Astrocyte (in vitro differentiated cells and primary cell): ENCODE measurements at regions not wholly inside any gene's neighbourhood (a gene's known extent, or its start where the extent isn't known, plus 50 kb on each side); places are given as distances from the start of the nearest gene placed in this dataset.

Experiments
- DNase-seq: peaks from one replicate; pipeline ENCODE4 v3.0.0-alpha.2; 2010; ENCODE audit warnings: low read depth
- FAIRE-seq: peaks from 2 replicates; lab custom pipeline; 2011; peaks lifted over from hg19 to GRCh38; lab: Jason Lieb, UNC
- H2AFZ ChIP-seq: 2 replicates; pipeline ENCODE4 v1.6.0; 2012; ENCODE audit warnings: low read depth, low read length, inconsistent platforms
- H3K27ac ChIP-seq: 2 replicates; pipeline ENCODE4 v1.5.1; 2011; ENCODE audit warnings: low read depth, low read length, inconsistent platforms
- H3K27me3 ChIP-seq: 2 replicates; pipeline ENCODE4 v1.6.0; 2011; ENCODE audit warnings: low read length, inconsistent platforms; ENCODE audit not compliant: insufficient read depth
- H3K36me3 ChIP-seq: 2 replicates; pipeline ENCODE4 v1.5.1; 2011; ENCODE audit warnings: low read length, inconsistent platforms; ENCODE audit not compliant: insufficient read depth
- H3K4me1 ChIP-seq: 2 replicates; pipeline ENCODE4 v1.5.1; 2011; ENCODE audit warnings: low read length, inconsistent platforms; ENCODE audit not compliant: insufficient read depth
- H3K4me2 ChIP-seq: 2 replicates; pipeline ENCODE4 v1.6.0; 2012; ENCODE audit warnings: low read length, inconsistent platforms
- H3K4me3 ChIP-seq: 2 replicates; pipeline ENCODE4 v1.5.1; 2011; ENCODE audit warnings: low read depth, mild to moderate bottlenecking, low read length, inconsistent platforms; ENCODE audit not compliant: insufficient read depth
- H3K79me2 ChIP-seq: 2 replicates; pipeline ENCODE4 v1.6.0; 2012; ENCODE audit warnings: mild to moderate bottlenecking, low read length, inconsistent platforms; ENCODE audit not compliant: insufficient read depth
- H3K9ac ChIP-seq: 2 replicates; pipeline ENCODE4 v1.6.0; 2012; ENCODE audit warnings: mild to moderate bottlenecking, low read length, inconsistent platforms
- H3K9me3 ChIP-seq: 2 replicates; pipeline ENCODE4 v1.5.1; 2012; ENCODE audit warnings: low read depth, mild to moderate bottlenecking, low read length, inconsistent platforms; ENCODE audit not compliant: insufficient read depth
- H4K20me1 ChIP-seq: 2 replicates; pipeline ENCODE4 v1.6.0; 2012; ENCODE audit warnings: low read length, inconsistent platforms; ENCODE audit not compliant: insufficient read depth
- H3K27ac Mint-ChIP-seq: one replicate; pipeline ENCODE4 v1.8.0; 2021; ENCODE audit warnings: mild to moderate bottlenecking, mixed read lengths; ENCODE audit not compliant: unreplicated experiment
- H3K27me3 Mint-ChIP-seq: one replicate; pipeline ENCODE4 v1.8.0; 2021; ENCODE audit warnings: low read depth, mixed read lengths; ENCODE audit not compliant: unreplicated experiment
- H3K36me3 Mint-ChIP-seq: one replicate; pipeline ENCODE4 v1.8.0; 2021; ENCODE audit warnings: low read depth, mixed read lengths; ENCODE audit not compliant: unreplicated experiment
- H3K4me1 Mint-ChIP-seq: one replicate; pipeline ENCODE4 v1.8.0; 2021; ENCODE audit warnings: low read depth, mixed read lengths; ENCODE audit not compliant: unreplicated experiment
- H3K4me3 Mint-ChIP-seq: one replicate; pipeline ENCODE4 v1.8.0; 2021; ENCODE audit warnings: mild to moderate bottlenecking, moderate library complexity, mixed read lengths; ENCODE audit not compliant: unreplicated experiment
- H3K9me3 Mint-ChIP-seq: one replicate; pipeline ENCODE4 v1.8.0; 2021; ENCODE audit warnings: mild to moderate bottlenecking, mixed read lengths; ENCODE audit not compliant: unreplicated experiment
- CTCF ChIP-seq: IDR thresholded peaks from 2 replicates; pipeline ENCODE4 v1.5.1; 2011; ENCODE audit warnings: low read depth, mild to moderate bottlenecking, inconsistent platforms, low read length, moderate library complexity; ENCODE audit not compliant: insufficient read depth
- EZH2 ChIP-seq: IDR thresholded peaks from 2 replicates; pipeline ENCODE4 v1.6.1; 2012; ENCODE audit warnings: mild to moderate bottlenecking, low read length, inconsistent platforms; ENCODE audit not compliant: insufficient read depth

- Mint-ChIP-seq H3K27ac (no peak overlapping the region), H3K4me3 (no peak overlapping the region), H3K4me1 (no peaks in the 10 kb centered on the region), H3K36me3 (no peaks in the 10 kb centered on the region), H3K9me3 (no peaks in the 10 kb centered on the region), H3K27me3 (no peaks in the 10 kb centered on the region)
- FAIRE-seq = no peak
- Histone ChIP-seq H3K27me3 (no peaks in the 10 kb centered on the region), H3K79me2 (no peaks in the 10 kb centered on the region), H3K4me1 (no peaks in the 10 kb centered on the region), H4K20me1 (no peaks in the 10 kb centered on the region), H3K4me3 (no peak overlapping the region), H3K9ac (no peak overlapping the region), H3K9me3 (no peaks in the 10 kb centered on the region), H2AFZ (no peak overlapping the region), H3K36me3 (no peaks in the 10 kb centered on the region), H3K27ac (no peak overlapping the region), H3K4me2 (no peak overlapping the region)
- TF ChIP-seq CTCF (no peak), EZH2 (no peak)
- DNase-seq = no peak
Measured at GRCh38 chr6:54776891-54777290, 69.7 kb upstream of the FAM83B start.

- Histone ChIP-seq H3K27ac (no peak overlapping the region), H3K4me2 (no peak overlapping the region), H2AFZ (no peak overlapping the region), H3K36me3 (no peaks in the 10 kb centered on the region), H3K79me2 (no peaks in the 10 kb centered on the region), H3K9ac (no peak overlapping the region), H3K27me3 (no peaks in the 10 kb centered on the region), H3K9me3 (no peaks in the 10 kb centered on the region), H3K4me3 (no peak overlapping the region), H4K20me1 (no peaks in the 10 kb centered on the region), H3K4me1 (no peaks in the 10 kb centered on the region)
- Mint-ChIP-seq H3K27ac (no peak overlapping the region), H3K27me3 (no peaks in the 10 kb centered on the region), H3K4me1 (no peaks in the 10 kb centered on the region), H3K36me3 (no peaks in the 10 kb centered on the region), H3K4me3 (no peak overlapping the region), H3K9me3 (no peaks in the 10 kb centered on the region)
- TF ChIP-seq CTCF = no peak
- TF ChIP-seq EZH2 = no peak
- no peak for FAIRE-seq
- DNase-seq = no peak
Measured at GRCh38 chr6:54778731-54779130, 67.8 kb upstream of the FAM83B start.

GRCh38 chr6:54784011-54784410 is 62.6 kb upstream of the FAM83B start:
- TF ChIP-seq CTCF = no peak
- TF ChIP-seq EZH2 = no peak
- DNase-seq (no peak), FAIRE-seq (no peak)
- Histone ChIP-seq H3K27ac (no peak overlapping the region), H2AFZ (no peak overlapping the region), H3K27me3 (no peaks in the 10 kb centered on the region), H3K4me3 (no peak overlapping the region), H3K9me3 (no peaks in the 10 kb centered on the region), H3K79me2 (no peaks in the 10 kb centered on the region), H3K4me1 (no peaks in the 10 kb centered on the region), H3K4me2 (no peak overlapping the region), H3K36me3 (no peaks in the 10 kb centered on the region), H4K20me1 (no peaks in the 10 kb centered on the region), H3K9ac (no peak overlapping the region)
- no peaks in the 10 kb centered on the region for H3K36me3 Mint-ChIP-seq
- H3K4me1 Mint-ChIP-seq = no peaks in the 10 kb centered on the region
- H3K27me3 Mint-ChIP-seq = no peaks in the 10 kb centered on the region
- no peak overlapping the region for H3K27ac Mint-ChIP-seq
- H3K4me3 Mint-ChIP-seq = no peak overlapping the region
- H3K9me3 Mint-ChIP-seq = no peaks in the 10 kb centered on the region
